H1 (cell line): ENCODE measurements at regions not wholly inside any gene's neighbourhood (a gene's known extent, or its start where the extent isn't known, plus 50 kb on each side); places are given as distances from the start of the nearest gene placed in this dataset.

Experiments
- BRCA1 ChIP-seq: IDR thresholded peaks from 2 replicates; pipeline ENCODE4 v1.6.1; 2012; ENCODE audit warnings: low read depth, low read length, improper control_type of control experiment
- EZH2 ChIP-seq: fragments of 200-600 bp; sonication (generic); IDR thresholded peaks from 2 replicates; pipeline ENCODE4 v1.7.1; 2012; ENCODE audit warnings: low read depth, mild to moderate bottlenecking, moderate library complexity, low read length, inconsistent platforms; ENCODE audit not compliant: severe bottlenecking
- JUN ChIP-seq: IDR thresholded peaks from 2 replicates; pipeline ENCODE4 v1.6.1; 2011; ENCODE audit warnings: low read depth, mild to moderate bottlenecking, improper control_type of control experiment, low read length
- RFX5 ChIP-seq: IDR thresholded peaks from 2 replicates; pipeline ENCODE4 v1.6.1; 2011; ENCODE audit warnings: low read depth, low read length, improper control_type of control experiment, borderline replicate concordance
- YY1 ChIP-seq: IDR thresholded peaks from 2 replicates; pipeline ENCODE4 v1.6.1; 2011; ENCODE audit warnings: low read depth, mild to moderate bottlenecking, low read length
- ZNF274 ChIP-seq: IDR thresholded peaks from 2 replicates; pipeline ENCODE4 v1.7.0; 2012; ENCODE audit warnings: low read length, borderline replicate concordance; ENCODE audit errors: extremely low read depth
- TF ChIP-seq, protein P1 (sequence below), 3 experiments: IDR thresholded peaks; 1 replicate in 2 of 3; 2 replicates in 1 of 3; pipeline versions ENCODE4 v1.5.1 to v1.6.1; 2011; ENCODE audit warnings: low read length in 3 of 3, mild to moderate bottlenecking in 3 of 3, inconsistent platforms in 2 of 3, low read depth in 1 of 3, moderate library complexity in 1 of 3; ENCODE audit not compliant: insufficient read depth in 1 of 3; ENCODE audit errors: control extremely low read depth in 1 of 3

DNA sequence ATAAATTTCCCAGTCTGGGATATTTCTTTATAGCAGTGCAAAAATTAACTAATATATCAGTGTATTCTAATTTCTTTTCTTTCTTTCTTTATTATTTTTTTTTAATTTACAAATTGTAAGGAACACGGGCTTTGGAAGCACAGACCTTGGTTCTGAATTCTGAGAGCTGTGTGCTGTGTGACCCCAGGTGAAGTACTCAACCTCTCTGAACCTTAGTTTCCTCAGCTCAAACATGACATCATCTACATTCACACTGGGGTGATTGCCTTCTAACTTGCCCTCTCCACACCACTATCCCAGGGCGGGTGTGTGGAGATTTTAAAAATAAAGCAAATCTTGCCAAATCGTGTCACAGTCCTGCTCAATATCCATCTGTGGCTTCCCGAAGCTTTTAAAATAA lies 282.8 kb downstream of the C12orf75 start:
- no peak for TF ChIP-seq EZH2
- TF ChIP-seq, protein P1, sequence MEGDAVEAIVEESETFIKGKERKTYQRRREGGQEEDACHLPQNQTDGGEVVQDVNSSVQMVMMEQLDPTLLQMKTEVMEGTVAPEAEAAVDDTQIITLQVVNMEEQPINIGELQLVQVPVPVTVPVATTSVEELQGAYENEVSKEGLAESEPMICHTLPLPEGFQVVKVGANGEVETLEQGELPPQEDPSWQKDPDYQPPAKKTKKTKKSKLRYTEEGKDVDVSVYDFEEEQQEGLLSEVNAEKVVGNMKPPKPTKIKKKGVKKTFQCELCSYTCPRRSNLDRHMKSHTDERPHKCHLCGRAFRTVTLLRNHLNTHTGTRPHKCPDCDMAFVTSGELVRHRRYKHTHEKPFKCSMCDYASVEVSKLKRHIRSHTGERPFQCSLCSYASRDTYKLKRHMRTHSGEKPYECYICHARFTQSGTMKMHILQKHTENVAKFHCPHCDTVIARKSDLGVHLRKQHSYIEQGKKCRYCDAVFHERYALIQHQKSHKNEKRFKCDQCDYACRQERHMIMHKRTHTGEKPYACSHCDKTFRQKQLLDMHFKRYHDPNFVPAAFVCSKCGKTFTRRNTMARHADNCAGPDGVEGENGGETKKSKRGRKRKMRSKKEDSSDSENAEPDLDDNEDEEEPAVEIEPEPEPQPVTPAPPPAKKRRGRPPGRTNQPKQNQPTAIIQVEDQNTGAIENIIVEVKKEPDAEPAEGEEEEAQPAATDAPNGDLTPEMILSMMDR (IDR thresholded peaks at IDR 0.05; ENCODE audit: control extremely low read depth in 1 of 3, insufficient read depth in 1 of 3, low read depth in 1 of 3, low read length in 3 of 3), result no peak
- TF ChIP-seq YY1, result no peak
- TF ChIP-seq JUN, result no peak
- TF ChIP-seq ZNF274, result no peak
- TF ChIP-seq RFX5, result no peak
- no peak for TF ChIP-seq BRCA1
